Kidney (tissue), 13 donors: ENCODE measurements at regions not wholly inside any gene's neighbourhood (a gene's known extent, or its start where the extent isn't known, plus 50 kb on each side); places are given as distances from the start of the nearest gene placed in this dataset.

Experiments used
- DNase-seq, 5 donors: peaks; one replicate each; pipeline ENCODE4 v3.0.0-alpha.2; 2013 to 2020
- FAIRE-seq: peaks from 2 replicates; lab custom pipeline; 2012; peaks lifted over from hg19 to GRCh38; lab: Jason Lieb, UNC
- H3K27ac ChIP-seq, 2 donors: one replicate each; pipeline ENCODE4 v1.7.0; 2013; ENCODE audit warnings: low read depth in 2 of 2, low read length in 2 of 2, inconsistent platforms in 1 of 2
- H3K27me3 ChIP-seq: one replicate; pipeline ENCODE4 v1.7.1; 2013; ENCODE audit warnings: low read length, inconsistent platforms; ENCODE audit not compliant: control insufficient read depth, insufficient read depth
- H3K36me3 ChIP-seq, 3 donors: one replicate each; pipeline versions ENCODE4 v1.7.0 to v1.7.1; 2013; ENCODE audit warnings: low read length in 3 of 3, control low read depth in 1 of 3, inconsistent platforms in 1 of 3; ENCODE audit not compliant: insufficient read depth in 3 of 3, control insufficient read depth in 2 of 3
- H3K4me1 ChIP-seq, 3 donors: one replicate each; pipeline versions ENCODE4 v1.7.0 to v1.7.1; 2013; ENCODE audit warnings: low read length in 3 of 3, inconsistent platforms in 1 of 3, low read depth in 1 of 3; ENCODE audit not compliant: control insufficient read depth in 2 of 3, insufficient read depth in 2 of 3
- H3K4me3 ChIP-seq, 3 donors: one replicate each; pipeline versions ENCODE4 v1.7.0 to v1.8.1; 2013; ENCODE audit warnings: low read length in 3 of 3, control low read depth in 1 of 3, inconsistent platforms in 1 of 3
- H3K9ac ChIP-seq, 3 donors: one replicate each; pipeline versions ENCODE4 v1.7.0 to v1.7.1; 2013; ENCODE audit warnings: low read length in 3 of 3, control low read depth in 1 of 3, inconsistent platforms in 1 of 3
- H3K9me3 ChIP-seq, 3 donors: one replicate each; pipeline versions ENCODE4 v1.7.0 to v1.7.1; 2013; ENCODE audit warnings: low read length in 3 of 3, control low read depth in 1 of 3, inconsistent platforms in 1 of 3; ENCODE audit not compliant: control insufficient read depth in 2 of 3, insufficient read depth in 1 of 3
- intact Hi-C: fragments of 100-400 bp; cut with DNase I; formaldehyde crosslinking; loops from one replicate; pipeline ENCODE4 v1.11.1; 2022
- TF ChIP-seq, protein P1 (sequence below): IDR thresholded peaks from 3 replicates; pipeline ENCODE4 v1.5.1; 2012; ENCODE audit warnings: mild to moderate bottlenecking, moderate library complexity, borderline replicate concordance; ENCODE audit not compliant: insufficient read depth; ENCODE audit errors: extremely low read depth
- donor health status: control.
- donor health status: control.
- donor health status: control.
- donor health status: control.
- donor health status: control.
- donor health status: DM: yes; HTN: yes; CAD: no.
- donor health status: Normal renal cell carcinoma (clear cell type).

DNA sequence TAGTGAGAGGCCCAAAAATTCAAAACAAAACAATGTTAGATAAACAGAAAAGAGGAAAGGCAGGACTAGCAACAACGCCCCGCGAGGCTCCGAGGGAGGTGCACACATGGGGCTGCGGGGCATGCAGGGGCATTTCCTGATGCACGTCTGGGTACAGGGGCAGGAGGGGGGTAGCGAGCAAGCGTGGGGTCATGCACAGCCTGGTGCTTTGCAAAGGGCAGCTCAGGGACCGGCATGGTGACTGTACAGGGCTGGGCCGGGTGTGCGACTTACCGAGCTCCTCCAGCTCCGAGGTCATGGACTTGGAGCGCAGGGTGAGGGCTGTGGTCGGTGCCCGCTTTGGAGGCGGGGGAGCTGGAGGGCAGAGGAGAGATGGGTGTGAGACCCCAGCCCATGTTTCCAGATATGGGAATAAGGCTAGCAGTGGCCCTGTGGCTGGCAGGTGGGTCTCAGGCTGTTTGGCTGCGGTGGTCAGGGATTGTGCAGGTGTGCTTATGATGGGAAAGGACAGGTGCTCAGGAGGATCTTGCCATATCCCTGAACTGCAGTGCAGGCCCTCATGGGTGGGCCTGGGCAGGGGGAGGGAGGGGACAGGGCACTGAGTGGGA lies 103.7 kb downstream of the CTTN start:
- H3K27me3 ChIP-seq = no peaks in the 10 kb centered on the region
- no peaks in the 10 kb centered on the region for H3K36me3 ChIP-seq
- intact Hi-C loops = no loop called here
- no peaks in the 10 kb centered on the region for H3K9me3 ChIP-seq
- H3K27ac ChIP-seq = no peak overlapping the region
- FAIRE-seq (no peak), DNase-seq (peak in 2 of 5 donors; percentile 41 to 46)
- H3K4me3 ChIP-seq = no peak overlapping the region
- H3K9ac ChIP-seq = no peak overlapping the region
- H3K4me1 ChIP-seq = no peaks in the 10 kb centered on the region
- TF ChIP-seq, protein P1, sequence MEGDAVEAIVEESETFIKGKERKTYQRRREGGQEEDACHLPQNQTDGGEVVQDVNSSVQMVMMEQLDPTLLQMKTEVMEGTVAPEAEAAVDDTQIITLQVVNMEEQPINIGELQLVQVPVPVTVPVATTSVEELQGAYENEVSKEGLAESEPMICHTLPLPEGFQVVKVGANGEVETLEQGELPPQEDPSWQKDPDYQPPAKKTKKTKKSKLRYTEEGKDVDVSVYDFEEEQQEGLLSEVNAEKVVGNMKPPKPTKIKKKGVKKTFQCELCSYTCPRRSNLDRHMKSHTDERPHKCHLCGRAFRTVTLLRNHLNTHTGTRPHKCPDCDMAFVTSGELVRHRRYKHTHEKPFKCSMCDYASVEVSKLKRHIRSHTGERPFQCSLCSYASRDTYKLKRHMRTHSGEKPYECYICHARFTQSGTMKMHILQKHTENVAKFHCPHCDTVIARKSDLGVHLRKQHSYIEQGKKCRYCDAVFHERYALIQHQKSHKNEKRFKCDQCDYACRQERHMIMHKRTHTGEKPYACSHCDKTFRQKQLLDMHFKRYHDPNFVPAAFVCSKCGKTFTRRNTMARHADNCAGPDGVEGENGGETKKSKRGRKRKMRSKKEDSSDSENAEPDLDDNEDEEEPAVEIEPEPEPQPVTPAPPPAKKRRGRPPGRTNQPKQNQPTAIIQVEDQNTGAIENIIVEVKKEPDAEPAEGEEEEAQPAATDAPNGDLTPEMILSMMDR = no peak

DNA sequence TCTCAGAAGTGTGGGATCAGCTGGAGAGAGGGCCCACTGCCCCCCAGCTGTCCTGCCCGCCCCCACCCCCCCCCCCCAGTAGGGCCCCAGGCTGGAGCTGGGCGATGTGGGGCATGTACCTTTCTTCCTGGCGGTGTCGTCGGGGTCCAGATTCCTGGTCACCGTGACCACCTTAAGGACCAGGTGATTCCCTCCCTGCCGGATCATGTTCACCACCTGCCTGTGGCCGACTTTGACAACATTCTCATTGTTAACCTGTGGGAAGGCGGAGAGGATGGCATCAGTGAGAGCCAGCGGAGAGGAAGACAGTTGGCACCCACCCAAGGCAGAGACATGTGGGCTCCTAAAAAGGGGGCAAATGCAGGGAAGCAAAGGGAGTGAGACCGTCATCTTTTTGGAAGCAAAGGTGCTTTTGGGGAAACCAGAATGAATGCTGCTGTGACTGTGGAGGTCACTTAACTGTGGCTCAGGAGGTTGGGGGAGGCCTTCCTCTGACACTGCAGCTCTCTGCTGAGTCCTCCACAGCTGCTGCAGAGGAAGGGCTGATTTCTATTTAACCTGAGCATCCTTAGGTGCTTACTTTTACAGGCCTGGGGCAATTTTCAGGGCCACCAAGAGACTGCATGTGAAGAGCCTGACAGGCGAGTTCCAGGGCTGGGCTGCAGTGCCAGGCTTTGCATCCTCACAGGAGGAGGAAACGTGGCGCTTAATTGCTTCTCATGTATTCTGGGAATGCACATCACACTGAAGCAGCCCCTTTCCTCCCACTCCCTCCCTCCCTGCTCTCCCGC lies 104.5 kb downstream of the CTTN start:
- H3K9me3 ChIP-seq = no peaks in the 10 kb centered on the region
- H3K9ac ChIP-seq = no peak overlapping the region
- no peak overlapping the region for H3K27ac ChIP-seq
- peak; percentile 33 to 74 (median 60) for DNase-seq
- no peaks in the 10 kb centered on the region for H3K27me3 ChIP-seq
- TF ChIP-seq, protein P1 = no peak
- H3K4me1 ChIP-seq = no peaks in the 10 kb centered on the region
- no peaks in the 10 kb centered on the region for H3K36me3 ChIP-seq
- FAIRE-seq = no peak
- intact Hi-C loops = no loop called here
- no peak overlapping the region for H3K4me3 ChIP-seq

- Histone ChIP-seq H3K4me3 (no peak overlapping the region), H3K9me3 (no peaks in the 10 kb centered on the region), H3K27ac (no peak overlapping the region), H3K9ac (no peak overlapping the region), H3K4me1 (no peaks in the 10 kb centered on the region), H3K27me3 (no peaks in the 10 kb centered on the region), H3K36me3 (no peaks in the 10 kb centered on the region)
- TF ChIP-seq, protein P1 = no peak
- no peak for FAIRE-seq
- DNase-seq = peak in 3 of 5 donors; percentile 25 to 57 (median 52)
- intact Hi-C loops = no loop called here
These were observed 105.3 kb downstream of the CTTN start for GRCh38 chr11:70503468-70504221.
